GM23338 (cell line): ENCODE measurements at regions not wholly inside any gene's neighbourhood (a gene's known extent, or its start where the extent isn't known, plus 50 kb on each side); places are given as distances from the start of the nearest gene placed in this dataset.

ENCODE experiments used
- CREB1 ChIP-seq: fragments of 250-450 bp; sonication (Bioruptor Pico); IDR thresholded peaks from 2 replicates; pipeline ENCODE4 v1.5.0; 2020; ENCODE audit warnings: low read depth, mild to moderate bottlenecking, moderate library complexity
- CTCF ChIP-seq, 2 experiments: fragments of 200-600 bp in 1 of 2; sonication (generic) in 1 of 2; conservative IDR thresholded peaks; 2 replicates each; pipeline versions ENCODE4 v1.5.1 to v1.6.1; 2016 to 2017; ENCODE audit warnings: antibody characterized with exemption in 2 of 2, low read depth in 2 of 2, mild to moderate bottlenecking in 2 of 2, moderate library complexity in 1 of 2
- ETS1 ChIP-seq: IDR thresholded peaks from 2 replicates; pipeline ENCODE4 v1.6.1; 2016; ENCODE audit warnings: antibody characterized with exemption
- EZH2 ChIP-seq: fragments of 200-600 bp; sonication (generic); IDR thresholded peaks from one replicate; pipeline ENCODE4 v1.8.0; 2017; ENCODE audit warnings: antibody characterized with exemption, mild to moderate bottlenecking, low read depth; ENCODE audit not compliant: unreplicated experiment
- EZH2phosphoT487 ChIP-seq: fragments of 200-600 bp; sonication (generic); IDR thresholded peaks from one replicate; pipeline ENCODE4 v1.8.1; 2018; ENCODE audit warnings: antibody characterized with exemption; ENCODE audit not compliant: unreplicated experiment
- JUNB ChIP-seq: IDR thresholded peaks from one replicate; pipeline ENCODE4 v1.6.1; 2016; ENCODE audit warnings: antibody characterized with exemption; ENCODE audit not compliant: unreplicated experiment
- NANOG ChIP-seq: IDR thresholded peaks from 2 replicates; pipeline ENCODE4 v1.6.1; 2016; ENCODE audit warnings: antibody characterized with exemption, borderline replicate concordance
- POLR2AphosphoS5 ChIP-seq: IDR thresholded peaks from 2 replicates; pipeline ENCODE4 v1.6.1; 2016; ENCODE audit warnings: antibody characterized with exemption, low read depth
- REST ChIP-seq: IDR thresholded peaks from one replicate; pipeline ENCODE4 v1.6.1; 2018; ENCODE audit warnings: antibody characterized with exemption; ENCODE audit not compliant: unreplicated experiment
- STAT1 ChIP-seq: IDR thresholded peaks from one replicate; pipeline ENCODE4 v1.6.1; 2016; ENCODE audit warnings: antibody characterized with exemption; ENCODE audit not compliant: unreplicated experiment
- ZNF114 ChIP-seq: fragments of 250-450 bp; sonication (Bioruptor Pico); IDR thresholded peaks from 2 replicates; pipeline ENCODE4 v1.5.0; 2020; ENCODE audit warnings: mild to moderate bottlenecking, moderate library complexity
- ZNF331 ChIP-seq: fragments of 250-450 bp; sonication (Bioruptor Pico); IDR thresholded peaks from 2 replicates; pipeline ENCODE4 v1.5.0; 2020; ENCODE audit warnings: low read depth, mild to moderate bottlenecking, moderate library complexity

- TF ChIP-seq REST: no peak
- TF ChIP-seq CTCF (conservative IDR thresholded peaks at IDR 0.05; ENCODE audit: low read depth in 2 of 2): no peak
- no peak for TF ChIP-seq JUNB
- no peak for TF ChIP-seq CREB1 (CRISPR knock-in tag)
- no peak for TF ChIP-seq POLR2AphosphoS5
- no peak for TF ChIP-seq EZH2
- TF ChIP-seq EZH2phosphoT487: no peak
- TF ChIP-seq STAT1: no peak
- no peak for TF ChIP-seq NANOG
- no peak for TF ChIP-seq ZNF114
- no peak for TF ChIP-seq ETS1
- TF ChIP-seq ZNF331 (CRISPR knock-in tag): no peak
These were observed 142.2 kb downstream of the MYLK4 start for GRCh38 chr6:2608503-2608902.
